KOPT-K1 (cell line): ENCODE measurements at regions not wholly inside any gene's neighbourhood (a gene's known extent, or its start where the extent isn't known, plus 50 kb on each side); places are given as distances from the start of the nearest gene placed in this dataset.

Experiments used
- H3K27ac ChIP-seq: fragments of 200-600 bp; sonication (generic); 2 replicates; pipeline ENCODE4 v1.5.1; 2016; ENCODE audit warnings: antibody characterized with exemption, mild to moderate bottlenecking, low read depth, low read length; ENCODE audit not compliant: poor library complexity, severe bottlenecking
- H3K36me3 ChIP-seq: fragments of 200-600 bp; sonication (generic); 2 replicates; pipeline ENCODE4 v1.5.1; 2017; ENCODE audit warnings: antibody characterized with exemption, mild to moderate bottlenecking, low read length, moderate library complexity; ENCODE audit not compliant: insufficient read depth
- H3K9me3 ChIP-seq: fragments of 200-600 bp; sonication (generic); 2 replicates; pipeline ENCODE4 v1.5.1; 2017; ENCODE audit warnings: antibody characterized with exemption, low read length, mild to moderate bottlenecking; ENCODE audit not compliant: insufficient read depth, poor library complexity, severe bottlenecking

DNA sequence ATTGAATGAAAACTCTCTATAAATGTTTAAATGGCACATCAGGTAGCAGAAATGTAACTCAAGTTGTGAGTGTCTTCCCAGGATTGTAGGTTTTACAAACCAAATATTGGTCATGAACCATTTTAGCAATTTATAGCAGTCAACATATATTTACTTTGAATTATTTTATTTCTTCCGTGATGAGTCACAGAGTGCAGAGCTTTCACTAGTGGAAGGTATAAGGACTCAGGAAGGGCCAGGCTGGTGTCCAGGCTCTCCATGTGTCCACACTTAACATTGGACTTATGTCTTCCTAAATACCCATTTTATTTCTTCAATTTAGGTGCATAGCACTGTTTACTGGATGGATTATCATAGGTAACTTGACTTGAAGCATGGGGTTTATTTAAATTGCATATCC, 120.9 kb downstream of the OLIG3 start:
- Histone ChIP-seq H3K36me3 (no peaks in the 10 kb centered on the region), H3K9me3 (no peaks in the 10 kb centered on the region), H3K27ac (no peak overlapping the region)

GRCh38 chr6:137372532-137372931, 121.7 kb downstream of the OLIG3 start:
- Histone ChIP-seq H3K36me3 (no peaks in the 10 kb centered on the region), H3K9me3 (no peaks in the 10 kb centered on the region), H3K27ac (no peak overlapping the region)

DNA sequence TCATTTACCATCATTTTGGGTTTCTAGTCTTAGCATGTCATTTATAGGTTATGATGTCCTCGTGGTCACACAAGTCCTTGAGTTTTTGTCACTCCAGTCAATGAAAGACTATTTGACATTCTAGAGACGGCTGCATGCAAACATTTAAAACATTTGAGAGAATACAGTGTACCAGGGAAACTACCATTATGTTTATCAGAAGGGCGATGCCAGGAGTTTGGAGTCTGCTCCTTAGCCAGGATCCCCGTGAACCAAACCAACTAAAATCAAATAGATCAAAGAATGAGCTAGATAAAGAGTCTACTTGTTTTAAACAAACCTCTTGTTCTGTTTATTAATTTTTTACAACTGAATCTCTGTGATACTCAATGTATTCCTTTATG, 122.6 kb downstream of the OLIG3 start:
- Histone ChIP-seq H3K36me3 (no peaks in the 10 kb centered on the region), H3K27ac (no peak overlapping the region), H3K9me3 (no peaks in the 10 kb centered on the region)

DNA sequence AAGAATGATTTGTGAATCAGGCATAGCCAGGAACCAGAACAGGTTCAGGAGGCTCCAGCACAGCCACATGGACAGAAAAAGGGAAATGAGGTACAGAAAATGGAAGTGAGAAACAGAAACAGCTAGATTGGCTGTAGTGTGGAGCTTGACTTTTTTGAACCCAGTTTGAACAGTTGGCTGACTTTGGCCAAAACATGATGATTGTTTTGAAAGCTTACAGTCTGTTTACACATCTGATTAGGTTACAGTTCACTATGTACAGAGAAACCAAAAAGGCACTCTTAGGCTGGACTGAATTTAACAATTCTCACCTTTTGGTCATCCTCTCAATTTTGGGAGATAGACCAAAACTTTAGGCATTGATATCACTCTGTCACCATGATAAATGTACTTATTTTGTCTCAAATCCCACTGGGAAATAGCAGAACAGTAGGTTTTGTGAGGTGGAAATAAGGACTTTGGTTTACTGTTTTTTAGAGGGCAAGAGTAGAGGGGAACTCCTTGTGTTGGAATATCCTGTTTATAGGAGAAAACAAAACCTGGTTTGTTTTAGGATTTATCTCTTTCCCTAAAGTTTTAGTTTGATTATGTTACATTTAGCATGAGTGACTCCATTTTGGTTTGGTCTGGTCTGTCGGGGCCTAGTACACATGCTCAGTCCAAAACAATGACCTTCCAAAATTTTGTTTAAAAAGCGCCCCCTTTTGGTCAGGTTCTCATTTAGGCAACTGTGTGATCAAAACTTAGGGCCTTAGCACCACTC, 123.1 kb downstream of the OLIG3 start:
- Histone ChIP-seq H3K36me3 (no peaks in the 10 kb centered on the region), H3K9me3 (no peaks in the 10 kb centered on the region), H3K27ac (no peak overlapping the region)

- Histone ChIP-seq H3K9me3 (no peaks in the 10 kb centered on the region), H3K27ac (no peak overlapping the region), H3K36me3 (no peaks in the 10 kb centered on the region)
These were observed 125.1 kb downstream of the OLIG3 start for GRCh38 chr6:137369136-137369535.

GRCh38 chr6:137365707-137366437, 128.3 kb downstream of the OLIG3 start:
- Histone ChIP-seq H3K9me3 (no peaks in the 10 kb centered on the region), H3K36me3 (no peaks in the 10 kb centered on the region), H3K27ac (no peak overlapping the region)

DNA sequence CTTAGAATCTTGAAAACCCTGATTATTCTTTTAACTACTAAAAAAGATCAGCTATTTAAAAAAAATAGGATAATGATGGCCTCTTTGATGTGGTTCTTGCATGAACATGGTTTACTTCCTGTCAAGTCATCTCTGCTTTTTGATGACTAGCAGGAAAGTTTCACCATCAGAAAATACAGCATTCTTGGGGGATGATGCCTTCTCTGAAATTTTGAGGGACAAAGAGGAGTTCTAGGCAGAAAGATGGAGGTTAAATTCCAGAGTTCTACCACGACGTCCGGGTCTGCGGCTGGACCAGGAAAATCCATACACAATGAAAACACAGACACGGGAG, 130.4 kb downstream of the OLIG3 start:
- no peaks in the 10 kb centered on the region for H3K36me3 ChIP-seq
- H3K27ac ChIP-seq, result no peak overlapping the region
- H3K9me3 ChIP-seq, result no peaks in the 10 kb centered on the region

DNA sequence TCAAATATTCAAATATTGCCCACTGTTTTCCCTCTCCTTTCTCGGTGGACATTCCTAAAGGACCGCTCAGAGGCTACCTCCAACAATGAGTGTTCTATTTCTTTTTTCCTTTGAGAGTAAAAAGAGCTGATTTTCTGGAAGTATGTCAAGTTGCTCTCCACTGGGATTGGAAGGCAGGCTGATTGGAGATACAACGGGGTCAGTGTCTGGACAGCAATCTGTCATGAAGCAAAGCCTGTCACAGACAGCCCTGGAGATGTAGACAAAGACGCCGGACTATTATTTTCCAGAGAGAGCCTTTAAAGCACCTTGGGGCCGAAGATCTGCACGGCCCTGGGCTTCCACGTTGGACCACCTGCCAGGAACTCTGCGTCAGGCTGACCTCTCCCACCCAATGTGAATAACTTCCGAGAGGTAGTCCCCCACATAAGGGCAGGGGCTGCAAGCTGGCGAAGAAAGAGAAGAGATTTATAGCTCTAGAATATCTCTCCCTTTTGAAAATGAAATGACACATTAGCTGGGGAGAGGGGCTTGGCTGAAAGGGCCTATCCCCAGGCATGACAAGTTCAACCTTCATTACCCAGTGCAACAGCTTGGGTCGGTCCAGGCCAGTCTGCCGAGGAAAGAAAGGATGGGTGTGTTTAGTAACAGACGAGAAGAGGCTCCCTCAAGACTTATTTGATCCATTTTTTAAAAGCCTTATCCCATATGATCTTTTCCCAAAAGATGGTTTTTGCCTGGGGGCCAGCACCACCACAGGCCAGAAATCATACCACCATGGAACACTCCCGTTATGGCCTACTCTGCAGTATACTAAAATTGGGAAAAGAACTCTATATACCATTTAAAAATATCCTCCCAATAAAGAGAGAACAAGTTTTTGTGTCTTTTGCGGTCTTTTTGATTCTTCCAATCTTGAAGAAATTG, 131.1 kb downstream of the OLIG3 start:
- no peak overlapping the region for H3K27ac ChIP-seq
- H3K9me3 ChIP-seq, result no peaks in the 10 kb centered on the region
- H3K36me3 ChIP-seq, result no peaks in the 10 kb centered on the region

- Histone ChIP-seq H3K36me3 (no peaks in the 10 kb centered on the region), H3K27ac (no peak overlapping the region), H3K9me3 (no peaks in the 10 kb centered on the region)
These were observed 132.5 kb downstream of the OLIG3 start for GRCh38 chr6:137361701-137362100.

GRCh38 chr6:137358273-137358672, 135.9 kb downstream of the OLIG3 start:
- Histone ChIP-seq H3K9me3 (no peaks in the 10 kb centered on the region), H3K27ac (no peak overlapping the region), H3K36me3 (no peaks in the 10 kb centered on the region)

- H3K36me3 ChIP-seq, result no peaks in the 10 kb centered on the region
- no peak overlapping the region for H3K27ac ChIP-seq
- no peaks in the 10 kb centered on the region for H3K9me3 ChIP-seq
These were observed 136.3 kb downstream of the OLIG3 start for GRCh38 chr6:137357948-137358266.

GRCh38 chr6:137357263-137357947, 136.8 kb downstream of the OLIG3 start:
- Histone ChIP-seq H3K36me3 (no peaks in the 10 kb centered on the region), H3K27ac (no peak overlapping the region), H3K9me3 (no peaks in the 10 kb centered on the region)

- Histone ChIP-seq H3K9me3 (no peaks in the 10 kb centered on the region), H3K27ac (no peak overlapping the region), H3K36me3 (no peaks in the 10 kb centered on the region)
These were observed 134.7 kb upstream of the IFNGR1 start for GRCh38 chr6:137353842-137354397.

DNA sequence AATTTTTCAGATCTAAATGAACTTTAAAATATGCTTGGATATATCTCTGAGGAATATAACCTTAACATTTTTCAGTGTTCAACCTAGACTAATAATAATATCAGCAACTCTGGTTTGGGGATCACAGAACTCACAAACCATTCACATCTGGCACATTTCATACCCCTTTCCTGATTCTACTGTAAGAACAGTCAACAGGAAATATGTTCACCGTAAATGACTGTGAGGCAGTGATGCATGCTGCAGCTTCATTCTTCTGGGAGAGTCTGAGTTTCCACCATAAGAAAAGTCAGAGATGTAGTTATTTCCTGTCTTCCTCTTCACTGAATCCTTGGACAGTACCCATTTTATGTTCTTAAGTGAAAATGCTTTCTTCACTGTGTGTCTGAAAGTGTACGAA, 134.2 kb upstream of the IFNGR1 start:
- no peaks in the 10 kb centered on the region for H3K9me3 ChIP-seq
- H3K27ac ChIP-seq, result no peak overlapping the region
- no peaks in the 10 kb centered on the region for H3K36me3 ChIP-seq

DNA sequence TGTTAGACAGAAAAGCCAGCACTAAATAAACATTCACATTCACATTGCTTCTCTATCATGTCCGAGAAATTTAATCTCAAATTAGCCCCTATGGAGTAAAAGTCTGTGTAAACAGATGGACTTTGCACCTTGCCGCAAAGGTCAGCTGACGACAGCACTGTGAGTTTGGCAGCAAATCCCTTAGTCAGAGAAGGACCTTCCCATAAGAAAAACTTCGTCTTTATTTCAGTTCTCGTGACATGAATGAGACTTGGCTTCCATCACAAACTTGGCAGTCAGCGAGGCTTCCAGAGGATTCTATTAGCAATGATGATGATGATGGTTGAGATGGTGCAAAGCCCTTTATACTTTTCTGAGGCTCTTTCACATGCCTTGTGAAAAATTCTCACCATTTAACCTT, 133.7 kb upstream of the IFNGR1 start:
- Histone ChIP-seq H3K36me3 (no peaks in the 10 kb centered on the region), H3K9me3 (no peaks in the 10 kb centered on the region), H3K27ac (no peak overlapping the region)
